Hepatic stellate cell (primary cell): ENCODE measurements at regions not wholly inside any gene's neighbourhood (a gene's known extent, or its start where the extent isn't known, plus 50 kb on each side); places are given as distances from the start of the nearest gene placed in this dataset.

Experiments used
- DNase-seq: peaks from one replicate; pipeline ENCODE4 v3.0.0; 2011; ENCODE audit warnings: low spot score

DNA sequence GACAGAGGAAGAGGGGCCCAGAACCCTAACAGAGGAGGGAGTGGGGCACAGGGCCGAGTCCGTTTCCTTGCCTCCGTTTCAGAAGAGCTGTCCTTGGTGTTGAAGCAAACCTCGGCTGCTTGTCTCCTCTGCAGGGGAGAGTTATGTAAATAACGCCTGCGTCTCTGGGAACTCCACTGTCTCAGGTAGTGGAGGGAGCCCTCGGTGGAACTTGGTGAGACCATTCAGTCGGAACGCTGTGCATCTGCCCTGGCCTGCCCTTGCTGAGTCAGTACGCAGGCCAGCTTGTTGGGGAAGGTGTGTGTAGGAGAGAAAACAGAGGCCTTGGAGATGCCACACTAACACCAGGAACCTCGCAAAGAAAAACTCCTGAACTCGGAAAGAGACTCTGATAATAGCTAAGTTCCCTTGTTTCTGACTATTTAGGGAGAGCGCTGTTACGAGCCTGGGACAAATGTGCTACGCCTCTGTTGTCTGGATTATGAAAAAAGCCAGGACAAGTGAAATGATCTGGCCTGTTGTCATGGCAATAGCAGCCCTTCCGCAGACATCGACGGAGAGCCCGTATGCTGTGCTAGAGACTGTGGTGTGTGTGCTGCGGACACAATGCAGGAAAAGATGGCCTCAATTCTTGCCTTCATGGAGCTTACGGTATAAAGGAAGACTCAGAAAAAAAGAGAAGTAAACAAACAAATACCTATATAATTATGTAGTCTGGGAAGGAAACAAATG, 94.6 kb upstream of the AKT3 start:
- DNase-seq = peak; percentile 39

DNA sequence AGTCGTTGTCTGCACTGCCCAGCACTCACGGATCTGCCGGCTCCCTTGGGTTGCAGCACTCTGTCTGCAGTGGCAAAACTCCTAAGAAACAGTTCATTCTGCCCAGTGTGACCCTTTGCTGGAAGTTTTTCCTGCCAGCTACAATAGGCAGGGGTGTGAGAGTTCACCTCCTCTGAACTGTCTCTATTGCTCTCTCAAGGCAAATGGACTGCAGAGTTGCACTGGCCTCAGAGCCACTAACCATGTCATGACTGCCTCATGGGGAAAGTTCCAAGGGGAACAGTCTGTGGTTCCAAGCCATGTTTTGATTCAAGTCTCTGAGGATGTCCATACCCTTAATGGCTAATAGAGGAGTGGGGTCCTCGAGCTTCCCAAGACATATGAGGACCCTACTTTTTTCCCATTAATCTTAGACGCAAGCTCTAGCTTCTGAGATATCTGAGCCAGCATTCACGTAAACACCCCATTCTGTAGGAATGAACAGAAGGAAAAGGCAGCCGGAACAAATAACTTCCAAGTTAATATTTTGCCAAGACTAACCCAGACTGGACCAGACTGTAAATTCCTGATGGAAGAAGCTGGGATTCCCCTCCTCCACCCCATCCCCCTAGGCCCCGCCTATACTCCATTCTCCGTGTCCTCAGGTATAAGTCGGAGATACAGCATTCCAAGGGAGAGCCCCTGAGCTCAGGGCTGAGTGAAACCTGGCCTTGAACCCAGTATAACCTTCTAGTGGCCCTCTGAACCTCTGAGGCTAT, 93.8 kb upstream of the AKT3 start:
- no peak for DNase-seq

- no peak for DNase-seq
Measured at GRCh38 chr1:243942196-243943150, 92.4 kb upstream of the AKT3 start.

- no peak for DNase-seq
Measured at GRCh38 chr1:243940451-243940850, 90.4 kb upstream of the AKT3 start.

GRCh38 chr1:243939167-243939848, 89.3 kb upstream of the AKT3 start:
- no peak for DNase-seq

DNA sequence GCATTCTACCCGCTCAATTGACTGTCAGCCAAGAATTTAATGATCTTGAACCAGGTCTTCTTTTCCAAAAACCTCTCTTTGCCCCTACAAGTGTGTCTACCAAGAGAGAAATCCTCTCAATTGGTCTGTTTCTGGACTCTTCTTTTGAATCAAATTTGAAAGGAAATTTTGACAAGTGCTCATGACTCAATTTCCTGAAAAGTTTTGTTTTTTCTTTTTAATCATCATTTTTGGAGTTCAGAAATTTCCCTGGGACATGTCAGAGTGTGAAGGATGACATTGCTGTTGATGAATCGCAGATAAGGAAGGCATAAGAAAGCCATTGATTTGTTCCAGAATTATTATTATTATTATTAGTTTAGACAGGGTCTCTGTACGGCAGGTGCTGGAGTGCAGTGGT, 88.2 kb upstream of the AKT3 start:
- no peak for DNase-seq

- DNase-seq = no peak
Measured at GRCh38 chr1:243933495-243933894, 83.5 kb upstream of the AKT3 start.

DNA sequence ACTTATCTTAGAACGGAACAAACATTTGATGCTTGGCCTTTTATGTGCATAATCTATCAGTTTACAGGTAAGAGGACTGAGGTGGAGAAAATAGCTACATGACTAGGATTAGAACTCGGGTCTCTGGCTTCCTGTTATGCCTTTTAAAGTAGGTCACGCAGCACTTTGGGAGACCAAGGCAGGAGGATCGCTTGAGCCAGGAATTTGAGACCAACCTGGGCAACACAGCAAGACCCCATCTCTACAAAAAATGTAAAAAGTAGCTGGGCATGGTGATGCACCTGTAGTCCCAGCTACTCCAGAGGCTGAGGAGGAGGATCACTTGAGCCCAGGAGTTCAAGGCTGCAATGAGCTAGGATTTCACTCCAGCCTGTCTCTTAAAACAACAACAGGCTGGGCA, 81.9 kb upstream of the AKT3 start:
- DNase-seq = no peak

- no peak for DNase-seq
Measured at GRCh38 chr1:243930822-243931671, 81.0 kb upstream of the AKT3 start.

GRCh38 chr1:243927381-243927780, 77.3 kb upstream of the AKT3 start:
- no peak for DNase-seq

- DNase-seq = peak; percentile 84
Measured at GRCh38 chr1:243926803-243927245, 76.8 kb upstream of the AKT3 start.

DNA sequence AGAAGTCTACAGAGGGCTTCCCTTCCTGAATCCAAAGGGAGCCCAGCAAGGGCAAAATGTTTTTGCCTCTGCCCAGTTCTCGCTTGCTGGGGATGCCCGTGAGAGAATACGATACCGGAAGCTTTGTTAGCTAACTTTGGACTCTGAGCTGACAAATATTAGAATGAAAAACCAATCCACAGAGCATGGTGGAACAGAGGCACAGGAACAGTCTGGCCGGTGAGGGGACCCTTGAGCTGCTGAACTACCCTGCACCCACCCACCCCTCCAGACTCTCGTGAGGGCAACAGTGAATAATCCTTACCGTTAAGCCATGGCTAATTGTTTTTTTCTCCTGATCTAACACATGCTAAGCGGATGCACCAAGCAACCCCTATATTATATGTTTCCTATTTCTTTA, 76.3 kb upstream of the AKT3 start:
- no peak for DNase-seq

DNA sequence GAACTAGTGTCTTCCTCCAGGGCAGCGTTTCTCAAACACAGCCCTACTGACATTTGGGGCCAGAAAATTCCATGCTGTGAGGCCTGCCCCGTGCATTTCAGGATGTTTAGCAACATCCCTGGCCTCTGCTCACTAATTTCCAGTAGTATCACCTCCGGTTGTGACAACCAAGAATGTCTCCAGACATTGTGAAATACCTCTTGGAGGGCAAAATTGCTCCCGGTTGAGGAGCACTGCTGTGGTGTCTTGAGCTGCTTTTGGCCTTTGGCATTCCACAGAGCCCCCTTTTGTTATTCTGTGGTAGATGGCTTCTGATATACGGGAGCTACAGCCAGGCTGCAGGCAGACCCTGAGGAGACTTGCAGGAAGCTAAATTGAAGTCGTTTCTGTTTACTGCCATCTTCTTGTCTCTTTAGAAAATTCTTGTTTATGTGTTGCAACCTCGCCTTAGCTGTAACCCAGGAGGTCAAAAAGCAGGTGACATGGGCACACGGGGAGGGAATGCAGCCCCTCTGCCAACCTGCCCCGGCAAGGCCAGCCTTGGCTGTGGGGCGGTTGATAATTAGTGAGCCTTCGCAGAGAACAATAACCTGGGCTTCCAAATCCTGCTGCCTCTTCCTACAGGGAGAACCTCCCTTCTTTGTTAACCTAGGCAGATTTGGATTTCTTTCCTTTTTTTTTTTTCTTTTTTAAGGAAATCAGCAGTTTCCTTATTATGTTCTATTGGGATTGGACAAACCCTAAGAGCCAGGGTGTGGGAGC, 74.7 kb upstream of the AKT3 start:
- no peak for DNase-seq

- DNase-seq = peak; percentile 80
Measured at GRCh38 chr1:243924188-243924587, 74.1 kb upstream of the AKT3 start.

DNA sequence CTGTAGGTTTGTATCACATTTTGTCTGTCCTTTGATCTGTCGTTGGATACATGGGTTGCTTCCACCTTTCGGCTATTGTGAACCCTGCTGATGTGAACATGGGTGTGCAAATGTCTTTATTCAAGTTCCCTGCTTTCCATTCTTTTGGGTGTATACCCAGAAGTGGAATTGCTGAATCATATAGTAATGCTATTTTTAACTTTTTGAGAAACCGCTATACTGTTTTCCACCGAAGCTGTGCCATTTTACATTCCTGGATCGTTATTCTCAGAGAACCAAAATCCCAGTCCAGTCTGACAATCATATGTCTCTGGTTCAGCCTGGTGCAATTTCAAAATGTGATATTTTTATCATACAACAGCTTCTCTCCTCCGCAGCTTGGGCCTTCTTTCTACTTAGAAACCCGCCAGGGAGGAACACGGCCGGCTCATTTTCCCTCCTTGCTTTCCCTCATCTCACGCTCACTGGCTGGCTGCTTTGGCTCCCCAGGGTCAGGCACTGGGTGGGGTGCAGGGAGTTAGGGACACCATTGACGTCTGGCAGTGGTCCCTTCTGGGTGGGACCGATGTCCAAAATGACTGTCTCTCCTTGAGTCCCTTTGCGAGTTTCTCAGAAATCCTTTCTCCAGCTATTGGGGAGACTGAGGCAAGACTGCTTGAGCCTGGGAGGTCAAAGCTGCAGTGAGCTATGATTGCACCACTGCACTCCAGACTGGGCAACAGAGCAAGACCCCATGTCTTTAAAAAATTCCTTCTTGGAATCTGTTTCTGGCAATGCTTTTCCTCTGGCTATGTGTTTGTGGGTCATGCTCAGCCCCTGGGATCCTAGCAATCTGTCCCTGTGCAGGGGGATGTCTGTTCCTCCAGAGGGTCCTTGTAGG, 73.5 kb upstream of the AKT3 start:
- no peak for DNase-seq

GRCh38 chr1:243921111-243921510, 71.1 kb upstream of the AKT3 start:
- DNase-seq = no peak

GRCh38 chr1:243917863-243918565, 68.0 kb upstream of the AKT3 start:
- DNase-seq = peak; percentile 50

GRCh38 chr1:243917177-243917862, 67.3 kb upstream of the AKT3 start:
- DNase-seq = peak; percentile 82
